HL-60 (cell line): ENCODE measurements at regions not wholly inside any gene's neighbourhood (a gene's known extent, or its start where the extent isn't known, plus 50 kb on each side); places are given as distances from the start of the nearest gene placed in this dataset.

ENCODE experiments used
- DNase-seq, 2 experiments: peaks; one replicate each; pipeline ENCODE4 v3.0.0-alpha.2; 2010 to 2020; ENCODE audit warnings: low read depth in 1 of 2, low spot score in 1 of 2
- H3K27ac ChIP-seq: fragments of 250-450 bp; sonication (Bioruptor Pico); replicated peaks from 2 replicates; pipeline ENCODE4 v1.5.1; 2020; ENCODE audit warnings: mild to moderate bottlenecking, moderate library complexity
- H3K27me3 ChIP-seq: fragments of 250-450 bp; sonication (Bioruptor Pico); 2 replicates; pipeline ENCODE4 v1.5.1; 2021; ENCODE audit warnings: mild to moderate bottlenecking, moderate library complexity; ENCODE audit not compliant: insufficient read depth, poor library complexity, severe bottlenecking
- H3K4me3 ChIP-seq: replicated peaks from 2 replicates; pipeline ENCODE4 v1.5.1; 2011; ENCODE audit warnings: mild to moderate bottlenecking, control low read depth, low read length; ENCODE audit not compliant: insufficient read depth
- GABPA ChIP-seq: IDR thresholded peaks from 2 replicates; pipeline ENCODE4 v1.6.1; 2012; ENCODE audit warnings: low read depth
- POLR2AphosphoS5 ChIP-seq: IDR thresholded peaks from 2 replicates; pipeline ENCODE4 v1.6.1; 2012; ENCODE audit warnings: low read depth
- REST ChIP-seq: IDR thresholded peaks from 2 replicates; pipeline ENCODE4 v1.6.1; 2012; ENCODE audit warnings: low read depth; ENCODE audit not compliant: insufficient replicate concordance
- SPI1 ChIP-seq: IDR thresholded peaks from 2 replicates; pipeline ENCODE4 v1.6.1; 2012; ENCODE audit warnings: low read depth, mild to moderate bottlenecking, borderline replicate concordance
- TF ChIP-seq, protein P1 (sequence below): IDR thresholded peaks from one replicate; pipeline ENCODE4 v1.5.1; 2011; ENCODE audit warnings: low read length, control low read depth, inconsistent platforms; ENCODE audit not compliant: insufficient read depth

GRCh38 chr13:86313421-86313820, 514.2 kb upstream of the SLITRK6 start:
- TF ChIP-seq POLR2AphosphoS5 = no peak
- no peak for TF ChIP-seq SPI1
- TF ChIP-seq REST = no peak
- TF ChIP-seq, protein P1, sequence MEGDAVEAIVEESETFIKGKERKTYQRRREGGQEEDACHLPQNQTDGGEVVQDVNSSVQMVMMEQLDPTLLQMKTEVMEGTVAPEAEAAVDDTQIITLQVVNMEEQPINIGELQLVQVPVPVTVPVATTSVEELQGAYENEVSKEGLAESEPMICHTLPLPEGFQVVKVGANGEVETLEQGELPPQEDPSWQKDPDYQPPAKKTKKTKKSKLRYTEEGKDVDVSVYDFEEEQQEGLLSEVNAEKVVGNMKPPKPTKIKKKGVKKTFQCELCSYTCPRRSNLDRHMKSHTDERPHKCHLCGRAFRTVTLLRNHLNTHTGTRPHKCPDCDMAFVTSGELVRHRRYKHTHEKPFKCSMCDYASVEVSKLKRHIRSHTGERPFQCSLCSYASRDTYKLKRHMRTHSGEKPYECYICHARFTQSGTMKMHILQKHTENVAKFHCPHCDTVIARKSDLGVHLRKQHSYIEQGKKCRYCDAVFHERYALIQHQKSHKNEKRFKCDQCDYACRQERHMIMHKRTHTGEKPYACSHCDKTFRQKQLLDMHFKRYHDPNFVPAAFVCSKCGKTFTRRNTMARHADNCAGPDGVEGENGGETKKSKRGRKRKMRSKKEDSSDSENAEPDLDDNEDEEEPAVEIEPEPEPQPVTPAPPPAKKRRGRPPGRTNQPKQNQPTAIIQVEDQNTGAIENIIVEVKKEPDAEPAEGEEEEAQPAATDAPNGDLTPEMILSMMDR = no peak
- no peak for TF ChIP-seq GABPA
- no peak overlapping the region for H3K27ac ChIP-seq
- DNase-seq = no peak
- H3K27me3 ChIP-seq = no peaks in the 10 kb centered on the region
- no peak overlapping the region for H3K4me3 ChIP-seq

- Histone ChIP-seq H3K27me3 (no peaks in the 10 kb centered on the region), H3K4me3 (no peak overlapping the region), H3K27ac (no peak overlapping the region)
- no peak for TF ChIP-seq REST
- TF ChIP-seq GABPA = no peak
- TF ChIP-seq, protein P1 = no peak
- no peak for TF ChIP-seq SPI1
- TF ChIP-seq POLR2AphosphoS5 = no peak
- DNase-seq = no peak
Observed at GRCh38 chr13:86318450-86318849, 519.2 kb upstream of the SLITRK6 start.

DNA sequence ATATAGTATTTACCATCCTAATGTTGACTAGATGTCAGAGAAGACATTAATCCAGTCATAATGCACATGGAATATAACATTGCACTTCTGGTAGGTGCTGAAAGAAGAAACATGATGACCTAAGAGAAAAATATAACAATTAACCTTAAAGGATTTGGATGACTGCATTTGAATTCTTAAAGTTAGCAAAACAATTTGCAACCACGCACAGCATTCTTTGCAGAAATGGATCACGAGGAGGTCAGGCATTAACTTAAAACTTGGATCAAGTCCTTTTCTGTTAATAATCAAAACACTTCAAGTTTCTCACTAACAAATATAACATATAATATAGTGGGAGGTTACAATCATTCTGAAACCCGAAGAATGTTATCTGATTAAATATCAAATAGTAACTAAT, 525.0 kb upstream of the SLITRK6 start:
- Histone ChIP-seq H3K27ac (no peak overlapping the region), H3K4me3 (no peak overlapping the region), H3K27me3 (no peaks in the 10 kb centered on the region)
- no peak for DNase-seq
- TF ChIP-seq SPI1 (no peak), REST (no peak), GABPA (no peak), POLR2AphosphoS5 (no peak)
- TF ChIP-seq, protein P1 = no peak
